Stimulated activated CD4-positive, alpha-beta T cell treated with anti-CD3 and anti-CD28 coated beads, Interleukin-15, amount 100 ng/mL, for 48 hours (primary cell): ENCODE measurements at regions not wholly inside any gene's neighbourhood (a gene's known extent, or its start where the extent isn't known, plus 50 kb on each side); places are given as distances from the start of the nearest gene placed in this dataset.
"Not testable (repeated sequence)": the region's sequence is repeated elsewhere in the genome, so short reads cannot be mapped to it uniquely, and the experiment has no call there.

Experiments
- DNase-seq, 2 donors: peaks; one replicate each; pipeline ENCODE4 v3.0.0-alpha.2; 2020; ENCODE audit warnings: low read depth in 2 of 2

DNA sequence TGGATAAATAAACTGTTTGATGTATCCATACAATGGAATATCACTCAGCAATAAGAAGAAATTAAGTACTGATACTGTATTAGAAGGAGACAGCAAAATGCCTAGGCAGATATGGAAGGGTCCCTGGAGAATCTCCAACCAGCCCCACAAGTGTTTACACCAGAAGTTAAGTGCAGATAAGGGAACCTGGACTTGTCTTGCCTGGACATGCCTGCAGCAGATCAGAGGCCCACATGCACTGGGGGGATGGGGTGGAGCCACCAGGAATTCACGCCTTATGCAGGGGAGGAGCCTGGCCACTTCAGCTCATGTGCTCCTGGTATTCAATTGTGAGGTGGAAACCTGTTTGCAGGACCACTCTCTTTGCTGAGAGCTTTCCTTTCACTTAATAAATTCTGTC lies 356.9 kb downstream of the TUBA3C start:
- not testable (repeated sequence) for DNase-seq

DNA sequence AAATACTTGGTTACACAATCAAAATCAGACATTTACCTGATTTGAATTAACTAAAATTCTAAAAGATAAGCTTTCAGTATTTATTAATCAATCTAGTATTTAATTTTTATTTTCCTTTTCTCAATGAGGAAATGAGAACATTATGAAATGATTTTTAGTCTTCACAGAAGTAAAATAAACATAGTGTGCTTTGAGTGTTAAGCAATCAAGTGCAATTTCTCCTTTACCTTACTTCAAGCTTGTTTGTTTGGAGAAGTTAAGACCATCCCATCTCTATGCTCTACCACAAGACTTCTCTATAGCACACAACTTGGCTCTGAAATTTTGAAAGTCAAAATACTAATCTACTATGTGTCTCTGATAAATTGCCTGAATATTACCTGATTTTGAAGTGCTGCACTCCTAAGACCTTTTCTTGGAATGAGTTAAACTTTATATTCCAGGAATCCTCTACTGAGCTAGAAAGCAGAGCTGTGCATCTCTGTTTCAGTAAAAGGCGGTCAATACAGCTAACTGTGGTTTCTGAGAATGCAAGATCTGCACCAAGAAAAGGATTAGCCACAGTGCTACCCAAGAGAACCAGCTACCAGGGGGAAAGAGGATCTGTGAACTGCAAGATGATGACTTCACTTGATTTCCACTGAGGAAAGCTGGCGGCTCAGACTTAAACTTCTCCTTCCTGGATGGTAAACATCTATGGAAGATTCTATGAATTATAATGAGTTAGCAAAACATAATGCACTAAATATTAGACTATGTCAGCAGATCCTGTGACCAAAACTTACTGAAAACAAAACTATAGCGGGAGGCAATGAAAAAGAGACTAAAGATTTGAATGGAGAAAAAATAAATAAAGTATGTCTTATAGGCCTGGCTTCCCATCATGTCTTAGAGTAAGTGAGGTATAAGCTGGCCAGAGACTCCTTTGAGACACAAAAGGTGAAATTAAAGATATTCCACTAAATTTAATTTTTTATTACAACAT lies 358.7 kb downstream of the TUBA3C start:
- DNase-seq = not testable (repeated sequence)

DNA sequence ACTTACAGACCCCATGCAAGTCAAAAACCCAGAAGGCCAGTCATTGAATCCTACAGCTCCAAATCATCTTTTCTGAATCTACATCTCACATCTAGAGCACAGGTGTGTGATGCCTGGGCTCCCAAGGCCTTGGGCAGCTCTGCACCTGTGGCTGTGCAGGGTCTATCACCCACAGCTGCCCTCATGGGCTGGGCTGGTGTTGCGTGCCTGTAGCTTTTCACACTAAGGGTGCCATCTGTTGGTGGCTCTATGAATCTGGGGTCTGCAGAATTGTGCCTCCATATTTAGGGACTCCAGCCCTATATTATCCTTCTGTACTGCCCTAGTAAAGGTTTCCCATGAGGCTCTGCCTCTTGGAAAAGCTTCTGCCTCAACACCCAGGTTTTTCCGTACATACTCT lies 407.6 kb downstream of the TUBA3C start:
- DNase-seq = not testable (repeated sequence)

DNA sequence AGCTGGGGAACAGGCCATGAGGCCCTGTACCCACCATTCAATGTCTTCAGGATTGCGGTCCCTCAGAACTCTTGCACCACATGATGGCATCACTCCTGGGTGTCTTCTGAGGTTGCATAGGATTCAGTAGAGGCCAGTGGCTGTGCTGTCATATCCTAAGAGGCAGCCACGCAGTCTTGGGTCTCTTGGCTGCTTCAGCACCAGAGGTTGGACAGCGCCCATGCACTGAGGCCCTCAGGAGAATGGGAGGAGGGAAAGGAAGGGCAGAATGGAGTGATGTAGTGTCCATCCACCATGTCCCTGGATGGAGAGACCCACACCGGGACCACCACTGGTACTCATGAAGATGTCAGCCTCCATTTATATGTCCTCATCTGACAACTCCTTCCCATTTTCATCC lies 439.9 kb downstream of the TUBA3C start:
- DNase-seq = not testable (repeated sequence)

DNA sequence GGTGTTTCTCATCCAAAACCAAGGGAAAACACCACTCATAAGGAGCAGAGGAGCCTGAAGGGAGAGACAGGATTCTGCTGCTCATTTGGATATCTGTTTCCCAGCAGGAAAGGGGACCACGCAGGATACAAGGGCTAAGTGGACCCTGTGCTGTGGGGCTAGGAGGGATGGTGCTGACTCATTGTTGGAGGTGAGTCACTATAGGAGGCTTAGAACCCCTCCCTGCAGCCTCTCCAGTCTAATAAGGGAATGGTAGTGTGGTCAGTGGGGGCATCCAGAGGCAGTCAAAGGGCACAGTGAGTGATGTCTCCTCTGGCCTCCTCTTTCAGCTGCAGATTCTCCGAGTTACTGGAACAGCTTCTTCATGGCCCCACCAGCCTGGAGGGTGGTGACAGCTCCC lies 442.3 kb downstream of the TUBA3C start:
- DNase-seq = no peak

DNA sequence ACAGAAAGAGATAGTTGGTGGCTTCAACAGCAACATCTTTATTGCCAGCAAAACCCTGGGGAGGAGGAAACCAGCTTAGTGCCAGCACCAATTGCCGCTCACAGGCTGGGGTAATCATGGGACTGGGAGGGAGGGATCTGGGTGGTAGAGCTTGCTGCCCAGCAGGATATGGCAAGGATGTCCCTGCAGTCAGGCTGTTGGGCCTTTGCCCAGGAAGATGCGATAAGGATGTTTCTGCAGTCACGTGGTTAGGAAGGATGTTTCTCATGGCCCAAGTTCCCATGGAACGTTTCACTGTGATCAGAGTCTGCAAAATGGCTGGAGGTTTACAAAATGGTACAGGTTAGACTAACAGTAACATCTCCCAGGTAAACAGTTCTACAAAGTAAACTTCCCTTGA lies 443.5 kb downstream of the TUBA3C start:
- DNase-seq = not testable (repeated sequence)

DNA sequence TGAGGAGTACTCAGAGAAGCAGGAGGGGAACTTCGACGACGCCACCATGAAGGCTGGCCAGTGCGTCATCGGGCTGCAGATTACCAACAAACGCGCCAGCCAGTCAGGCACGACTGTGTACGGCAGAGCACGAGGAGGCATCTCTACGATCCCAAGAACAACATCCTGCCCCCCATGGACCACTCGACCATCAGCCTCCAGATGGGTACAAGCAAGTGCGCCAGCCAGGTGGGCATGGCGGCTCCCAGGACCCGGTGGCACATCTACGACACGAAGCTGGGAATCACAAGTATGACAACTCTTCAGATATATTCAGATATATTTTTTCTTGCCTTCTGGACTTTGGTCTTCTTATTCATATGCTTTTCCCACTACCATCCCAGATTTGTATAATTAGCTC lies 454.5 kb downstream of the TUBA3C start:
- DNase-seq = not testable (repeated sequence)

DNA sequence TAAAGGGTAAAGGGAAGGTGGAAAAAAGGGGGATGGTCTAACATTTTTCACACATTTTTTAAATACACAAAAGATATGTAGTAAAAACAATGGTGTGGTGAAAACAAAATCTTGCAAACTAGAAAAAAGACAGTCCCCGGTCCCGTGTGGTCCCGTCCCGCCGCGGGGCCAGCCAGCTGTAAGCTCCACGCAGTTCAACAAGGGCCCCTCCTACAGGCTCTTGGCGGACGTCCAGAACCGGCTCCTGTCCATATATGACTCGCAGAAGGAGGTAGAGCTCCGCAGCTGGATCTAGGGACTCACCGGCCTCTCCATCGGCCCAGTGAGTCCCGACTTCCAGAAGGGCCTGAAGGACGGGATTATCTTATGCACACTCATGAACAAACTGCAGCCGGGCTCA lies 455.1 kb downstream of the TUBA3C start:
- DNase-seq = not testable (repeated sequence)

DNA sequence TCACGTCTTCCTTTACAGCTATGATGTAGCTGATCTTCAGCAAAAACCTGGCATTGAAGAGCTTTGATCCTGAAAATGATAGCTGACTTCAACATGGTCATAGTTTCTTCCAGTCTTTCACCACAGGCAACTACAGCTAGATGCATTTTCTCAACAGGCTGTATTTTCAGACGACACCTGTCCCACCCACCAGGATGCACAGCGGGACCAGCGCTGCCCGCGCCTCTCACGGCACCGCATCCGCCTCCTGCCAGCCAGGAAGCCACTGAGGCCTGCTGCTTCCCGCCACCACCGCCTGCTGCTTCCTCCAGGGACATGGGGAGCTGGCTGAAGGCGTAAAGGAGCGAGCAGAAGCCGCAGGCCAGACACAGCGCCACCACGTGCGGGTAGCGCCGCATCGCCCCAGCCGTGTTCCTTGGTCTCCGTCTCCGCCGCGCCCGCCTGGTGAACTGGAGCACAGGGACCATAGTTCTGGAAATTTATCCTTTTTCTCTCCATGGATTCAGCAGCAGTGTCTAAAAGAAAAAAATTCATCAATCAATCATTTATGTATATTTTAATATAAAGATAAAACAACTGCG lies 456.3 kb downstream of the TUBA3C start:
- DNase-seq = not testable (repeated sequence)

DNA sequence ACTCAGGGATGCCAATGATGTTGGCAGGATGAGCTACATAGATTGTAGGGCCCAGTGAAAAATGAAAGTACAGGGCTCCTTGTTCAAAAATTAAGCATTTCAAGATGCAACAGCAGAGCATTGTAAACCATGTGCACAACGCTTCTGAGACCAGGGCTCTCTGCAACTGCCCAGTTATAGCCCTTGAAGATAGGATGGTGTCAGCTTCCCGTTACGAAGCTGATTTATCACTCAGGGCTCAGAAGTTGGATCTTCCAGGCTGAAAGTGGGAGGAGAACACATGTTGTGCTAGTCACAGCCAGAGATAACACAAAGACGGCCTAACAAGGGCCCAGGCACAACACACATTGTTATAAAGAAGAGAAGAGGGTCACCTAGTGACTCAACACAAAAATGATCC lies 466.7 kb downstream of the TUBA3C start:
- DNase-seq = no peak

DNA sequence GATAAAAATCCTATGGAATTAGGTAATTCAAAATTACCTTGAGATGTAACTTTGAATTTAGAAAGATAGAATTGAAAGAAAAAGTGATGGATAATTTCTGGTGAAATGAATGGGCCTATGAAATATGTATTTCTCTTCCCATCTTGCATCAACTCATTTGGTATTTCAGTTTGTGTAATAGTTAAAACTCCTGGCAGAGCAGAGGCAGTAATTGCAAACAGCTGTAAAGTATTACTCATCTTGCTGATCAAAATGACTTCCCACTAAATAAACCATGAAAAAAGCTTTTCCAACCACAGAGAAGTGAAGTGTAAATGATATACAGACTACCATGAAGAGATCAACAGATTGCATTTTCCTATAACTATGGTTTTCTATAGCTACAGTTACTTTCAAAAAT lies 471.0 kb downstream of the TUBA3C start:
- not testable (repeated sequence) for DNase-seq

DNA sequence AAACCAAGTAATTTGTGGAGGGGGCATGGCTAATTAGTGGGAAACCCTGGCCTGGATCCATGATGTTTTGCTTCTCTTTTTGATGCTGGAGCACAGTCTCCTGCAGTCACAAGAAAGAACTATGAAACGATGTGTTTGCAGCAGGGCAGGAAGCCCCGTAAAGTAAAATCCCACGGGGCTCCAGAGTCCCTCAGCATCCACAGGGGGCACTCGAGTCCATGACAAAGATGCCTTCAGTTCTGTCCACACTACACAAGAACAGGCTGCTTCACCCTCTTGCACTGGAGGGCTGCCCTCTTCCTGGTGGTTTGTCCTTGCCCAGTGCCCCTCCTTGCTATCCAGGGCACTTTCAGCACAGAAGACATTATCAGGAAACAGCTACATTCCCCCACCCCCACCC lies 475.1 kb downstream of the TUBA3C start:
- not testable (repeated sequence) for DNase-seq

DNA sequence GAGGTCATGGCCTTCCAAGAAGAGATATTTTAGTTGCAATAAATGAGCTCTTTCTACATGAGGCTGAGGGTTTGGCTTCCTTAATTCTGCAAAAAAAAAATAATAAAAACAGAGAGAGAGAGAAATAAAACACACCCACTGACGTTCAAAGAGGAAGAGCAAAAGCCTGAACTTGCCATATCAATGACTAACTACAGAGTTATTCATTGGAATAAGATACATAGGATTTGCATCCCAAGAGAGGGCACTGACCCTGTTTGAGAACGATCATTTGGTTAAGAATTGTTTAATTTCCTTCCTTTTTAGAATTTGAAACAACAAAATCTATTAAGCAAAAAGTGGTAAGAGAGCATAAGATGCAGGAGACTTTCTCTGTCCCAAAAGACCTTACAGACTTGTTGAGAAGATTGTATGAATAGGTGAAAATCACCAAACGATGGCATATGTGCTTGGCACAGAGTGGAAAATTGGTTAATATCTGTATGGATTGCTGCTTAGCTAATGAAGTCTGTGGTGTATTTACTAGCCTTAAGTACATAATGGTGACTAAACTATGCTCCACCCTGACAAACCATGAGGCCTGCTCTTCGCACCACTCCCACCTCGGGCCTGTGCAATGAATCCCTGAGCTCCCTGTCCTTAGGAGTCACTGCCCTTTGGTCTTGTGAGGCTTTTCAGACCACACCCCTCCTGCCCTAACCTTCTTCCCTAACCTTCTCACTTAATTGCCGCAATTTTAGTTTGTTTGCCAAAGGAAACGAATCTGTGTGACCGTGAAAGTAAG lies 479.0 kb downstream of the TUBA3C start:
- not testable (repeated sequence) for DNase-seq

DNA sequence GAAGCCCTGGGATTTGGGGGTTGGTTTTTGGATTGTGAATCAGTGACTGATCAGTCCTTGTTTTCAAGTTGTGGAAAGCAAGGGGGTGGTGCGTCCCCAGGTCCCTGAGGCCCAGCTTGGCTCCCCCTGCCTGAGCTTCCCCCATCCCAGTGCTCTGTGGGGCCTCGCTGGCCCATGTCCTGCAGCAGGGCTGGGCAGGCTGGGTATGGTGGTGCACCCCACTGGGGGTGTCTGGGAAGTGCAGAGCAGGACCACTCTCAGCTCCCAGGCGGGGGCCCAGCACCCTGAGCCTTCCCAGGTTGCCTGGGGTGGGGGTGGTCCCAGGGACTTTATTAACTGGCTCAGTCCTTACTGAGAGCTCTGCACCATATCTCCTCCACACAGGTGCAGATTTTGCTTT lies 483.3 kb downstream of the TUBA3C start:
- DNase-seq = not testable (repeated sequence)

DNA sequence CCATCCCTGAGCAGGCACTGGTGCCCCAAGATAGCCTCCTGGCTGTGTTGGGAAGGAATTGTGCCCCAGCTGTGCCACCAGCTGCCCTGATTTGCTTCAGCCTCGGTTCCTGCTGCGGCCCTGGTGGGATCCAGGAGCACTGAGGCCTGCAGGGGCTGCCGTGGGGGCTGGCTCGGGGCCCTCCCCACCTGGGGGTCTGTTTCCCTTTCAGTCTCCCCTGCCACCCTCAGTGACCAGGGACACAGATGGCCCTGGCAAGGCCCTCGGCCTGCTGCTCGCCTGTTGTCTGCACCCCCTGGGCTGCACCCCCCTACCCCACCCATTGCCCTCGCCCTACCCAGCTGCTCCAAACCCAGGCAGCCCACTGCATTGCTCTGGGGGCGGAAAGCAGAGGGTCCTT lies 483.8 kb downstream of the TUBA3C start:
- DNase-seq = not testable (repeated sequence)

DNA sequence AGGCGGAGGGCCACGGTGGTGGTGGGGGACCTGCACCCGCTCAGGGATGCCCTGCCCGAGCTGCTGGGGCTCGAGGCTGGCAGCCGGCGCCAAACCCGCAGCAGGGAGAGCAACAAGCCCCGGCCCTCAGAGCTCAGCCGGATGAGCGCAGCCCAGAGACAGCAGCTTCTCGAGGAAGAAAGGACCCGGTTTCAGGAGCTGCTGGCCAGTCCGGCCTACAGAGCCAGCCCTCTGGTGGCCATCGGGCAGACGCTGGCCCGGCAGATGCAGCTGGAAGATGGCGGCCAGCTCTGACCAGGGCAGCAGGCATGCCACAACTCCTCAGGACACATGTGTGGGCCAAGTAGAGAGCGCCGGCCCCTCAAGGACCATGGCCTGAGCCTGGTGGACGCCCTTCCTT lies 484.4 kb downstream of the TUBA3C start:
- DNase-seq = not testable (repeated sequence)

DNA sequence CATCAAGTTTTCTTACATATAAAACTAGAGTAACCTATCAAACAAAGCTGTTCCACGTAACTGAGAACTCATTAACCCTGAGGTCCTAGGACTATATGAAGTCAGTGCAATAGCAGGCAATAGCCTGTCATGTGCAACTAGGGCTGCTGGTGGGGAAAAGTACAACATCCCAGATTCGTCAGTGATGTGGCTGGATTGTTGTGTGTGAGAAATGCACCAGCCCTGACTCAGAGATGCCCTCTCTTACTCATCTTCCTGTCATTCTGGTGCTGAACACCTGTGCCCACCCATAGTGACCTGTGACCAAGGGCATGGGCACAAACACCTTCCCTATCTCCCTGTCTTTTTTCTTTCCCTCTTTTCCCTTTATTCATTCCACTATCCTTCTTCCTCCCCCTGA lies 504.2 kb downstream of the TUBA3C start:
- DNase-seq = not testable (repeated sequence)

DNA sequence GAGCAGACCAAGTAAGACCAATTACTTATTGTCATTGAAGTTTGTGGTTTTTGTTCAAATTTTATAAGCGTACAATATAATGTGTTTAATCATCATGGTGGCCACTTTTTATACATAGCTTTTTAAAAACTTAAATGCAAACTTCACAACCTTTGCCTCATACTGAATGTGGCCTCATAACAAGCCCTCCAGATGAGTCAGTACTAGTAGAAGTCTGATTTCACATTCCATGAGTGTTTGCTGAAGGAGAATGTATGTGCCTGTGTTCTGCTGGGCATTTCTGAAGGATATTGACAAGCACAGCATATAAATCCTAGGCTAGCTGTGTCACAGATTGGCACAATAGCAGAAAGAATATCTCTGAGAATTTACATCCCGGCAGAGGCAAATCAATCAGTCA lies 506.4 kb downstream of the TUBA3C start:
- not testable (repeated sequence) for DNase-seq

DNA sequence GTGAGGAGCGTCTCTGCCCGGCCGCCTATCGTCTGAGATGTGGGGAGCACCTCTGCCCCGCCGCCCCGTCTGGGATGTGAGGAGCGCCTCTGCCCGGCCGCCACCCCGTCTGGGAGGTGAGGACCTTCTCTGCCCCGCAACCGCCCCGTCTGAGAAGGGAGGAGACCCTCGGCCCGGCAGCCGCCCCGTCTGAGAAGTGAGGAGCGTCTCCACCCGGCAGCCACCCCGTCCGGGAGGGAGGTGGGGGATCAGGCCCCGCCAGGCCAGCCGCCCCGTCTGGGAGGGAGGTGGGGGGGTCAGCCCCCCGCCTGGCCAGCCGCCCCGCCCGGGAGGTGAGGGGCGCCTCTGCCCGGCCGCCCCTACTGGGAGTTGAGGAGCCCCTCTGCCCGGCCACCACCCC lies 507.8 kb downstream of the TUBA3C start:
- DNase-seq = not testable (repeated sequence)

DNA sequence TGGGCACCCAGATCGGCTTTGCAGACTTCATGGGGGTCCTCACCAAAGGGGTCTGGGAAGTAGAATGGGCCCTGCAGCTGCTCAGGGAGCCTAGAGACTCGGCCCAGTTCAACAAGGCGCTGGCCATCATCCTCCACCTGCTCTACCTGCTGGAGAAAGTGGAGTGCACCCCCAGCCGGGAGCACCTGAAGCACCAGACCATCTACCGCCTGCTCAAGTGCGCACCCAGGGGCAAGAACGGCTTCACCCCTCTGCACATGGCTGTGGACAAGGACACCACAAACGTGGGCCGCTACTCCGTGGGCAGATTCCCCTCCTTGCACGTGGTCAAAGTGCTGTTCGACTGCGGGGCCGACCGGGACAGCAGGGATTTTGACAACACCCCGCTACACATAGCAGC lies 515.0 kb downstream of the TUBA3C start:
- not testable (repeated sequence) for DNase-seq

DNA sequence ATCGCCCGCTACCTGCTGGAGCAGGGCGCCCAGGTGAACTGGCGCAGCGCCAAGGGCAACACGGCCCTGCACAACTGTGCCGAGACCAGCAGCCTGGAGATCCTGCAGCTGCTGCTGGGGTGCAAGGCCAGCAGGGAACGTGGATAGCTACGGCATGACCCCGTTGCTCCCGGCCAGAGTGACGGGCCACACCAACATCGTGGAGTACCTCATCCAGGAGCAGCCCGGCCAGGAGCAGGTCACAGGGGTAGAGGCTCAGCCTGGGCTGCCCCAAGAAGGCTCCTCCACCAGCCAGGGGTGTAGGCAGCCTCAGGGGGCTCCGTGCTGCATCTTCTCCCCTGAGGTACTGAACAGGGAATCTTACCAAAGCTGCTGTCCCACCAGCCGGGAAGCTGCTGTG lies 515.9 kb downstream of the TUBA3C start:
- not testable (repeated sequence) for DNase-seq

DNA sequence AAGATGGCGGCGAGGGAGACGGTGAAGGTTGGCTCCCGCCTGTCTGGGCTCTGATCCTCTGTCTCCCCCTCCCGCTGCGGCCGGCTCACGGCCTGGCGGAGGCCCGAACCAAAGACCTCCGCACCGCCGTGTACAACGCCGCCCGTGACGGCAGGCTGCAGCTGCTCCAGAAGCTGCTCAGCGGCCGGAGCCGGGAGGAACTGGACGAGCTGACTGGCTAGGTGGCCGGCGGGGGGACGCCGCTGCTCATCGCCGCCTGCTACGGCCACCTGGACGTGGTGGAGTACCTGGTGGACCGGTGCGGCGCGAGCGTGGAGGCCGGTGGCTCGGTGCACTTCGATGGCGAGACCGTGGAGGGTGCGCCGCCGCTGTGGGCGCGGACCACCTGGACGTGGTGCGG lies 516.5 kb downstream of the TUBA3C start:
- not testable (repeated sequence) for DNase-seq
